ENCODE measurements at regions not wholly inside any gene's neighbourhood (a gene's known extent, or its start where the extent isn't known, plus 50 kb on each side); places are given as distances from the start of the nearest gene placed in this dataset.

DNA sequence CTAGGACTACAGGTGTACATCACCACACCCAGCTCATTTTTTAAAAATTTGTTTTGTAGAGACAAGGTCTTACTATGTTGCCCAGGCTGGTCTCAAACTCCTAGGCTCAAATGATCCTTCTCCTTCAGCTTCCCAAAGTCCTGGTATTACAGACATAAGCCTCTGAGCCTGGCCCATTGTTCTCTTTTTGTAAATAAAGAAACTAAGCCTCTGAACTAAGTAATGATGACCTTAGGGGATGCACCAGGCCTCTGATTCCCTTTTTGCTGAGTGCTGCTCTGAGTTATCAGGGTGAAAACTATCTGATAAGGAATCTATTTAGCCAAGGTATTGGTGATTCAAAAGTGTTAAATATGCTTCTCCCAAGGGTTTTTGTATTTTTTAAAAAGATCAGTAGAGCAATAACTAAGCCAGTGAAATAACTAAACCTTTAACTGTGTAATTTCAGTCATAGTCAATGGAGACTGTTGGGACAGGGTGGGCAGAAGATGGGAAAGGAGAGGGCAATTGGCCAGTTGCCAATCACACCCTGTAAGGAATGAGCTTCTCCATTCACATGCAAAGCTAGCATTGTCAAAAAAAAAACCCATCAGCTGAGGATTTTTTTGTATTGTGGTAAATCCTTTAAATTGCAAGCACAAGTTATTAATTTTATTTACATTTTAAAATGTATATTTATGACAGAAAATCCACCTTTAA is 194.8 kb upstream of the PFN2 start:
- no peak for TF ChIP-seq TAF1 (IDR thresholded peaks at IDR 0.05; ENCODE audit: borderline replicate concordance, insufficient read depth, low read length)
- TF ChIP-seq POLR2AphosphoS5 (IDR thresholded peaks at IDR 0.05; ENCODE audit: low read depth, low read length): no peak

All from PFSK-1 (cell line).